Calu3 (cell line): ENCODE measurements at regions not wholly inside any gene's neighbourhood (a gene's known extent, or its start where the extent isn't known, plus 50 kb on each side); places are given as distances from the start of the nearest gene placed in this dataset.

Experiments
- BruUV-seq: library from RNA; stranded (reverse); fragments of 400-500 nt; replicated peaks from 2 replicates; lab custom pipeline; 2021; lab: Mats Ljungman, UMichigan
- CTCF ChIA-PET: fragments of 300-600 bp; sonication (Branson Sonifier 250); formaldehyde crosslinking; loops from one replicate; lab custom pipeline; 2022; ENCODE audit warnings: antibody characterized with exemption; lab: Charles Lee
- DNase-seq: peaks from one replicate; pipeline ENCODE4 v3.0.0; 2022
- H3K27ac Mint-ChIP-seq: one replicate; pipeline ENCODE4 v1.8.0; 2022; ENCODE audit warnings: mixed read lengths; ENCODE audit not compliant: unreplicated experiment
- H3K27me3 Mint-ChIP-seq: one replicate; pipeline ENCODE4 v1.8.0; 2022; ENCODE audit warnings: mixed read lengths; ENCODE audit not compliant: unreplicated experiment
- H3K36me3 Mint-ChIP-seq: one replicate; pipeline ENCODE4 v1.8.0; 2022; ENCODE audit warnings: mild to moderate bottlenecking, moderate library complexity, mixed read lengths; ENCODE audit not compliant: insufficient read depth, unreplicated experiment
- H3K4me1 Mint-ChIP-seq: one replicate; pipeline ENCODE4 v1.8.0; 2022; ENCODE audit warnings: mild to moderate bottlenecking, low read depth, mixed read lengths; ENCODE audit not compliant: unreplicated experiment
- H3K4me3 Mint-ChIP-seq: one replicate; pipeline ENCODE4 v1.8.0; 2022; ENCODE audit warnings: mild to moderate bottlenecking, low read depth, moderate library complexity, mixed read lengths; ENCODE audit not compliant: unreplicated experiment
- H3K9me3 Mint-ChIP-seq: one replicate; pipeline ENCODE4 v1.8.0; 2022; ENCODE audit warnings: low read depth, mixed read lengths; ENCODE audit not compliant: unreplicated experiment
- intact Hi-C: fragments of 100-400 bp; cut with micrococcal nuclease; formaldehyde crosslinking; loops from one replicate; pipeline ENCODE4 v1.10.0; 2022; ENCODE audit not compliant: unreplicated experiment
- TF ChIP-seq, protein P1 (sequence below): fragments of 200-600 bp; IDR thresholded peaks from one replicate; pipeline ENCODE4 v1.8.0; 2022; ENCODE audit warnings: antibody characterized with exemption; ENCODE audit not compliant: unreplicated experiment

DNA sequence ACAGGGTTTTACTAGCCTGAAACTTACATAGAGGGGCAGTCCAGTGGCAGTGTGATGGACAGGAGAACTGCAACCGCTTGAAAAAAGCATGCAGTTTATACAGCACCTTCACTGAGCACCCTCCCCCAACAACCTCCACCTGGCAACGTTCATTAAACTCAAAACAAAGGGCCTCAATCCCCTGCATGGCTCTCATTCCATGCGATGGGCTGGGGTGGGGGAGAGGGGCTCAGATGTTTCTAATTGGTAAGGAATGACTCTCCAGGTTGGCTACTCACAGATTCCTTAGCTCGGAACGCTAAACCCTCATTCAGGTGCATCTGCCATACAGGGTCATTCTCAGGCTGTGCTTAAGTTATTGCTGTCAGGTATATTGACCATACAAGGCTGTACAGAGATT lies 80.9 kb upstream of the ITGA1 start:
- TF ChIP-seq, protein P1, sequence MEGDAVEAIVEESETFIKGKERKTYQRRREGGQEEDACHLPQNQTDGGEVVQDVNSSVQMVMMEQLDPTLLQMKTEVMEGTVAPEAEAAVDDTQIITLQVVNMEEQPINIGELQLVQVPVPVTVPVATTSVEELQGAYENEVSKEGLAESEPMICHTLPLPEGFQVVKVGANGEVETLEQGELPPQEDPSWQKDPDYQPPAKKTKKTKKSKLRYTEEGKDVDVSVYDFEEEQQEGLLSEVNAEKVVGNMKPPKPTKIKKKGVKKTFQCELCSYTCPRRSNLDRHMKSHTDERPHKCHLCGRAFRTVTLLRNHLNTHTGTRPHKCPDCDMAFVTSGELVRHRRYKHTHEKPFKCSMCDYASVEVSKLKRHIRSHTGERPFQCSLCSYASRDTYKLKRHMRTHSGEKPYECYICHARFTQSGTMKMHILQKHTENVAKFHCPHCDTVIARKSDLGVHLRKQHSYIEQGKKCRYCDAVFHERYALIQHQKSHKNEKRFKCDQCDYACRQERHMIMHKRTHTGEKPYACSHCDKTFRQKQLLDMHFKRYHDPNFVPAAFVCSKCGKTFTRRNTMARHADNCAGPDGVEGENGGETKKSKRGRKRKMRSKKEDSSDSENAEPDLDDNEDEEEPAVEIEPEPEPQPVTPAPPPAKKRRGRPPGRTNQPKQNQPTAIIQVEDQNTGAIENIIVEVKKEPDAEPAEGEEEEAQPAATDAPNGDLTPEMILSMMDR = no peak
- Mint-ChIP-seq H3K4me1 (peaks cover 51% of the 10 kb centered on the region), H3K27ac (no peak overlapping the region), H3K9me3 (no peaks in the 10 kb centered on the region), H3K27me3 (no peaks in the 10 kb centered on the region), H3K4me3 (no peak overlapping the region), H3K36me3 (no peaks in the 10 kb centered on the region)
- BruUV-seq = no TSS peak
- intact Hi-C loops = no loop called here
- DNase-seq = no peak
- CTCF ChIA-PET = no interaction called here

DNA sequence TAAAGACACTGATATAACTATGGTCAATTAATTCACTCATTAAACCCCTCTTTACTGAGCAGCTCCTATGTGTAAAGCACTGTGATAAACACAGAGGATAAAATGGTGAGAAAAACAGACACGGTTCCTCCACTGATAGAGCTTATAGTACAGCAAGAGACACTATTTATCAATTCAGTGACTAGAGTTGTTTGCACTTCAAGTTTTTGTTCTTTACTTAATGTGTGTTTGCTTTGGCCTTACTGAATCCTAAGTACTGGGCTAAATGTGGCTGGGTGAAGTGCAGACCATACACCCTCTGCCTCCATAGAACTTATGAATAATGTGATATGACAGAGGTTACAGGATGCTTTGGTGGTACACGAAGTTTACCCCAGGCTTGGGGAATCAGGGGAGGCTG lies 80.1 kb upstream of the ITGA1 start:
- TF ChIP-seq, protein P1 = no peak
- Mint-ChIP-seq H3K4me1 (peaks cover 51% of the 10 kb centered on the region), H3K4me3 (no peak overlapping the region), H3K36me3 (no peaks in the 10 kb centered on the region), H3K27ac (no peak overlapping the region), H3K9me3 (no peaks in the 10 kb centered on the region), H3K27me3 (no peaks in the 10 kb centered on the region)
- DNase-seq = no peak
- intact Hi-C loops = no loop called here
- BruUV-seq = no TSS peak
- CTCF ChIA-PET = no interaction called here

DNA sequence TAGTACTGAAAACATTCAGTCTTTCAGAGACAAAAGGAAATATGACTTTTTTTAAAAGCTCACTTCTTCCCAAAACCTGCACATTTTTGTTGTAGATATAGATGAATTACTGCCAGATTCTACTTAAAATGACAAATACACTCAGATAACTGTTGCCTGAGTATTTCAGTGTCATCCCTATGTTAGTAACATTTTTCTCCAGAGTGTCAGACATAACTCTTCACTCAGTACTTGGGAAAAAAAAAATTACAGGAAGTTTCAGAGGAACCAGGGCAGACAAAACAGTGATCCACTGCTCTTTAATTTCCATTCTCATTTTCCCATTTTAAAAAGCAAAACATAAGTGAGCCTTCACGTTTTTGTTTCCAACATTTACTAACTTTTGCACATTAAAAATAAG lies 79.3 kb upstream of the ITGA1 start:
- no peak overlapping the region for H3K4me3 Mint-ChIP-seq
- intact Hi-C loops = no loop called here
- no TSS peak for BruUV-seq
- H3K9me3 Mint-ChIP-seq = no peaks in the 10 kb centered on the region
- DNase-seq = no peak
- peaks cover 43% of the 10 kb centered on the region for H3K4me1 Mint-ChIP-seq
- H3K36me3 Mint-ChIP-seq = no peaks in the 10 kb centered on the region
- TF ChIP-seq, protein P1 = no peak
- no peak overlapping the region for H3K27ac Mint-ChIP-seq
- CTCF ChIA-PET = interaction anchor here (1.4 kb wide), 1 partner anchor 20 kb away, joined by 3 read pairs; no protein-coding TSS in a partner anchor
- no peaks in the 10 kb centered on the region for H3K27me3 Mint-ChIP-seq

DNA sequence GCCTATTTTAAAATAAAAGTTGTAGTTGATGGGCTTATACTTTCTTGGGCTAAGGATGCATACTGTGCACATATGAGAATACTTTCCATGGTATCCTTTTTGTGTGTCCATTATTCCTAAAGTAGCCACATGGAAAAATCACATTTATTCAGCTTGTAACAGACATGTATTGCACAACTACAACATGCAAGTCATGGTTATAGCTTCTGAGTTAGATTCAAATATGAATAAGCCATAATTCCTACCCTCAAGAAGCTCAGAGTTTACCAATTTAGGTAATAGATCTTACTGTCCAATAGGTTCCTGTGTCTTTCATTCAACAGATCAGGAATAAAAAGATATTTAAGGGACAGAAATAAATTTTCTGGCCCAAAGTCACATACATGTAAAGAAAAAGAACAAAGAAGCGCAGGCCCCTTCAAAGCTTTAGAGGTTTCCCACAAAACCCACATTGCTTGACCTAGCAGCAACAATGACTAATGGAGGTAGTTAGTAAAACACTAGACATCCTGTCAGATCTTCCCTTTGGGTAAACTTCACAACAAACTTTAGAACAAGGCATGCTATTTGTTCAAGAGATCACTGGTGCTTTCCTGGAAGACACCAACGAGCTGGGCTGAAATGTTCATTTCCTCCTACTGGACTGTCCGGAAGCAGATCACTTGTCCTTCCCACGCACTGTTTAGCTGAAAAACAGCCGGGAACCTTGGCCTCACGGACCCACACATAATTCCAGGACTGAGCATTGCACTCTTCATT lies 78.4 kb upstream of the ITGA1 start:
- no peaks in the 10 kb centered on the region for H3K9me3 Mint-ChIP-seq
- no peaks in the 10 kb centered on the region for H3K27me3 Mint-ChIP-seq
- peaks cover 42% of the 10 kb centered on the region for H3K4me1 Mint-ChIP-seq
- CTCF ChIA-PET = interaction anchor here (1.4 to 2.3 kb wide), 2 partner anchors 17 to 19 kb away, joined by 3 to 12 read pairs; no protein-coding TSS in a partner anchor
- H3K4me3 Mint-ChIP-seq = peak overlapping the region; percentile 17
- no peaks in the 10 kb centered on the region for H3K36me3 Mint-ChIP-seq
- peak overlapping the region; percentile 51 for H3K27ac Mint-ChIP-seq
- BruUV-seq = no TSS peak
- peak; percentile 16 for DNase-seq
- TF ChIP-seq, protein P1 = no peak
- intact Hi-C loops = no loop called here
